ENCODE measurements at regions not wholly inside any gene's neighbourhood (a gene's known extent, or its start where the extent isn't known, plus 50 kb on each side); places are given as distances from the start of the nearest gene placed in this dataset.
"Not testable (repeated sequence)": the region's sequence is repeated elsewhere in the genome, so short reads cannot be mapped to it uniquely, and the experiment has no call there.

GRCh38 chrX:4550018-4550417 is 836.6 kb upstream of the PRKX start:
- H3K27ac ChIP-seq (ENCODE audit: low read length), result no peak overlapping the region
- no peak overlapping the region for H3K4me3 ChIP-seq (ENCODE audit: low read length)
- H3K9me3 ChIP-seq (ENCODE audit: control insufficient read depth, low read depth, low read length), result no peaks in the 10 kb centered on the region
- no peak overlapping the region for H3K9ac ChIP-seq (ENCODE audit: low read length)
- no peaks in the 10 kb centered on the region for H3K27me3 ChIP-seq (ENCODE audit: control insufficient read depth, insufficient read depth, low read length)
- no peaks in the 10 kb centered on the region for H3K4me1 ChIP-seq (ENCODE audit: control insufficient read depth, low read depth, low read length)
- no peaks in the 10 kb centered on the region for H3K36me3 ChIP-seq (ENCODE audit: control insufficient read depth, low read depth, low read length)

GRCh38 chrX:4547213-4547836 is 833.9 kb upstream of the PRKX start:
- Histone ChIP-seq H3K4me1 (ENCODE audit: control insufficient read depth, low read depth, low read length) (no peaks in the 10 kb centered on the region), H3K9me3 (ENCODE audit: control insufficient read depth, low read depth, low read length) (no peaks in the 10 kb centered on the region), H3K36me3 (ENCODE audit: control insufficient read depth, low read depth, low read length) (no peaks in the 10 kb centered on the region), H3K9ac (ENCODE audit: low read length) (no peak overlapping the region), H3K27me3 (ENCODE audit: control insufficient read depth, insufficient read depth, low read length) (no peaks in the 10 kb centered on the region), H3K4me3 (ENCODE audit: low read length) (no peak overlapping the region), H3K27ac (ENCODE audit: low read length) (no peak overlapping the region)

- not testable (repeated sequence) for H3K4me1 ChIP-seq (ENCODE audit: control insufficient read depth, low read depth, low read length); H3K27ac ChIP-seq (ENCODE audit: low read length); H3K27me3 ChIP-seq (ENCODE audit: control insufficient read depth, insufficient read depth, low read length); H3K4me3 ChIP-seq (ENCODE audit: low read length); H3K36me3 ChIP-seq (ENCODE audit: control insufficient read depth, low read depth, low read length); H3K9ac ChIP-seq (ENCODE audit: low read length); H3K9me3 ChIP-seq (ENCODE audit: control insufficient read depth, low read depth, low read length)
Measured at GRCh38 chrX:4546178-4546577, 832.7 kb upstream of the PRKX start.

GRCh38 chrX:4528247-4528646 is 814.8 kb upstream of the PRKX start:
- H3K9ac ChIP-seq (ENCODE audit: low read length), result no peak overlapping the region
- H3K27me3 ChIP-seq (ENCODE audit: control insufficient read depth, insufficient read depth, low read length), result no peaks in the 10 kb centered on the region
- no peak overlapping the region for H3K27ac ChIP-seq (ENCODE audit: low read length)
- no peak overlapping the region for H3K4me3 ChIP-seq (ENCODE audit: low read length)
- H3K4me1 ChIP-seq (ENCODE audit: control insufficient read depth, low read depth, low read length), result peaks cover 3% of the 10 kb centered on the region
- H3K9me3 ChIP-seq (ENCODE audit: control insufficient read depth, low read depth, low read length), result no peaks in the 10 kb centered on the region
- no peaks in the 10 kb centered on the region for H3K36me3 ChIP-seq (ENCODE audit: control insufficient read depth, low read depth, low read length)

GRCh38 chrX:4485912-4486311 is 772.5 kb upstream of the PRKX start:
- no peaks in the 10 kb centered on the region for H3K9me3 ChIP-seq (ENCODE audit: control insufficient read depth, low read depth, low read length)
- H3K27ac ChIP-seq (ENCODE audit: low read length), result no peak overlapping the region
- no peak overlapping the region for H3K9ac ChIP-seq (ENCODE audit: low read length)
- H3K4me3 ChIP-seq (ENCODE audit: low read length), result no peak overlapping the region
- H3K4me1 ChIP-seq (ENCODE audit: control insufficient read depth, low read depth, low read length), result peaks cover 20% of the 10 kb centered on the region
- H3K27me3 ChIP-seq (ENCODE audit: control insufficient read depth, insufficient read depth, low read length), result no peaks in the 10 kb centered on the region
- H3K36me3 ChIP-seq (ENCODE audit: control insufficient read depth, low read depth, low read length), result no peaks in the 10 kb centered on the region

GRCh38 chrX:4484266-4484665 is 770.8 kb upstream of the PRKX start:
- no peak overlapping the region for H3K9ac ChIP-seq (ENCODE audit: low read length)
- H3K4me3 ChIP-seq (ENCODE audit: low read length), result no peak overlapping the region
- H3K9me3 ChIP-seq (ENCODE audit: control insufficient read depth, low read depth, low read length), result no peaks in the 10 kb centered on the region
- H3K4me1 ChIP-seq (ENCODE audit: control insufficient read depth, low read depth, low read length), result peaks cover 20% of the 10 kb centered on the region
- H3K36me3 ChIP-seq (ENCODE audit: control insufficient read depth, low read depth, low read length), result no peaks in the 10 kb centered on the region
- no peaks in the 10 kb centered on the region for H3K27me3 ChIP-seq (ENCODE audit: control insufficient read depth, insufficient read depth, low read length)
- H3K27ac ChIP-seq (ENCODE audit: low read length), result no peak overlapping the region

GRCh38 chrX:4451591-4451990 is 738.1 kb upstream of the PRKX start:
- H3K27ac ChIP-seq (ENCODE audit: low read length), result no peak overlapping the region
- H3K9me3 ChIP-seq (ENCODE audit: control insufficient read depth, low read depth, low read length), result no peaks in the 10 kb centered on the region
- H3K9ac ChIP-seq (ENCODE audit: low read length), result no peak overlapping the region
- H3K4me3 ChIP-seq (ENCODE audit: low read length), result no peak overlapping the region
- H3K27me3 ChIP-seq (ENCODE audit: control insufficient read depth, insufficient read depth, low read length), result no peaks in the 10 kb centered on the region
- peaks cover 11% of the 10 kb centered on the region for H3K4me1 ChIP-seq (ENCODE audit: control insufficient read depth, low read depth, low read length)
- no peaks in the 10 kb centered on the region for H3K36me3 ChIP-seq (ENCODE audit: control insufficient read depth, low read depth, low read length)

GRCh38 chrX:4450177-4450576 is 736.7 kb upstream of the PRKX start:
- Histone ChIP-seq H3K4me1 (ENCODE audit: control insufficient read depth, low read depth, low read length) (peaks cover 11% of the 10 kb centered on the region), H3K27ac (ENCODE audit: low read length) (no peak overlapping the region), H3K27me3 (ENCODE audit: control insufficient read depth, insufficient read depth, low read length) (no peaks in the 10 kb centered on the region), H3K4me3 (ENCODE audit: low read length) (no peak overlapping the region), H3K9me3 (ENCODE audit: control insufficient read depth, low read depth, low read length) (no peaks in the 10 kb centered on the region), H3K9ac (ENCODE audit: low read length) (no peak overlapping the region), H3K36me3 (ENCODE audit: control insufficient read depth, low read depth, low read length) (no peaks in the 10 kb centered on the region)

GRCh38 chrX:4435905-4436304 is 722.5 kb upstream of the PRKX start:
- peaks cover 12% of the 10 kb centered on the region for H3K4me1 ChIP-seq (ENCODE audit: control insufficient read depth, low read depth, low read length)
- no peaks in the 10 kb centered on the region for H3K9me3 ChIP-seq (ENCODE audit: control insufficient read depth, low read depth, low read length)
- H3K36me3 ChIP-seq (ENCODE audit: control insufficient read depth, low read depth, low read length), result no peaks in the 10 kb centered on the region
- no peak overlapping the region for H3K9ac ChIP-seq (ENCODE audit: low read length)
- no peak overlapping the region for H3K4me3 ChIP-seq (ENCODE audit: low read length)
- H3K27ac ChIP-seq (ENCODE audit: low read length), result no peak overlapping the region
- no peaks in the 10 kb centered on the region for H3K27me3 ChIP-seq (ENCODE audit: control insufficient read depth, insufficient read depth, low read length)

- Histone ChIP-seq H3K9me3 (ENCODE audit: control insufficient read depth, low read depth, low read length) (no peaks in the 10 kb centered on the region), H3K9ac (ENCODE audit: low read length) (no peak overlapping the region), H3K27me3 (ENCODE audit: control insufficient read depth, insufficient read depth, low read length) (no peaks in the 10 kb centered on the region), H3K27ac (ENCODE audit: low read length) (no peak overlapping the region), H3K4me3 (ENCODE audit: low read length) (no peak overlapping the region), H3K36me3 (ENCODE audit: control insufficient read depth, low read depth, low read length) (no peaks in the 10 kb centered on the region), H3K4me1 (ENCODE audit: control insufficient read depth, low read depth, low read length) (no peaks in the 10 kb centered on the region)
Measured at GRCh38 chrX:4397471-4397870, 684.0 kb upstream of the PRKX start.

- Histone ChIP-seq H3K4me3 (ENCODE audit: low read length) (peak overlapping the region; percentile 19), H3K27me3 (ENCODE audit: control insufficient read depth, insufficient read depth, low read length) (no peaks in the 10 kb centered on the region), H3K4me1 (ENCODE audit: control insufficient read depth, low read depth, low read length) (peaks cover 30% of the 10 kb centered on the region), H3K27ac (ENCODE audit: low read length) (peak overlapping the region; percentile 63), H3K9ac (ENCODE audit: low read length) (no peak overlapping the region), H3K36me3 (ENCODE audit: control insufficient read depth, low read depth, low read length) (no peaks in the 10 kb centered on the region), H3K9me3 (ENCODE audit: control insufficient read depth, low read depth, low read length) (no peaks in the 10 kb centered on the region)
Measured at GRCh38 chrX:4382273-4382672, 668.8 kb upstream of the PRKX start.

- no peaks in the 10 kb centered on the region for H3K36me3 ChIP-seq (ENCODE audit: control insufficient read depth, low read depth, low read length)
- no peaks in the 10 kb centered on the region for H3K9me3 ChIP-seq (ENCODE audit: control insufficient read depth, low read depth, low read length)
- no peak overlapping the region for H3K4me3 ChIP-seq (ENCODE audit: low read length)
- no peak overlapping the region for H3K27ac ChIP-seq (ENCODE audit: low read length)
- H3K27me3 ChIP-seq (ENCODE audit: control insufficient read depth, insufficient read depth, low read length), result no peaks in the 10 kb centered on the region
- no peak overlapping the region for H3K9ac ChIP-seq (ENCODE audit: low read length)
- peaks cover 30% of the 10 kb centered on the region for H3K4me1 ChIP-seq (ENCODE audit: control insufficient read depth, low read depth, low read length)
Measured at GRCh38 chrX:4380710-4381109, 667.3 kb upstream of the PRKX start.
